H1 (cell line): ENCODE measurements at regions not wholly inside any gene's neighbourhood (a gene's known extent, or its start where the extent isn't known, plus 50 kb on each side); places are given as distances from the start of the nearest gene placed in this dataset.

ENCODE experiments used
- BACH1 ChIP-seq: IDR thresholded peaks from 2 replicates; pipeline ENCODE4 v1.6.1; 2012; ENCODE audit warnings: low read length, improper control_type of control experiment
- BCL11A ChIP-seq, 2 experiments: IDR thresholded peaks; one replicate each; pipeline ENCODE4 v1.6.1; 2011; ENCODE audit warnings: low read depth in 2 of 2, low read length in 2 of 2, mild to moderate bottlenecking in 2 of 2
- MAFK ChIP-seq: IDR thresholded peaks from 2 replicates; pipeline ENCODE4 v1.6.1; 2012; ENCODE audit warnings: low read depth, mild to moderate bottlenecking, improper control_type of control experiment, low read length
- SRF ChIP-seq: IDR thresholded peaks from 2 replicates; pipeline ENCODE4 v1.6.1; 2011; ENCODE audit warnings: mild to moderate bottlenecking, low read depth, low read length, moderate library complexity
- YY1 ChIP-seq: IDR thresholded peaks from 2 replicates; pipeline ENCODE4 v1.6.1; 2011; ENCODE audit warnings: low read depth, mild to moderate bottlenecking, low read length

- no peak for TF ChIP-seq BCL11A (IDR thresholded peaks at IDR 0.05; ENCODE audit: low read depth in 2 of 2, low read length in 2 of 2)
- TF ChIP-seq YY1: no peak
- no peak for TF ChIP-seq SRF
- no peak for TF ChIP-seq MAFK
- no peak for TF ChIP-seq BACH1
Measured at GRCh38 chr2:128834207-128834879, 515.7 kb upstream of the HS6ST1 start (continued).
